ENCODE measurements at regions not wholly inside any gene's neighbourhood (a gene's known extent, or its start where the extent isn't known, plus 50 kb on each side); places are given as distances from the start of the nearest gene placed in this dataset.

- no peak for TF ChIP-seq POLR2A (IDR thresholded peaks at IDR 0.05; ENCODE audit: low read length)
- TF ChIP-seq GATA1 (IDR thresholded peaks at IDR 0.05; ENCODE audit: low read depth, low read length): no peak
- DNase-seq: no peak
Measured at GRCh38 chr1:30631700-30632099, 91.7 kb downstream of the MATN1 start.

- DNase-seq: no peak
- TF ChIP-seq GATA1 (IDR thresholded peaks at IDR 0.05; ENCODE audit: low read depth, low read length): no peak
- TF ChIP-seq POLR2A (IDR thresholded peaks at IDR 0.05; ENCODE audit: low read length): no peak
Measured at GRCh38 chr1:30629501-30629900, 93.9 kb downstream of the MATN1 start.

GRCh38 chr1:30627994-30628393 is 95.4 kb downstream of the MATN1 start:
- no peak for DNase-seq
- TF ChIP-seq GATA1 (IDR thresholded peaks at IDR 0.05; ENCODE audit: low read depth, low read length) (no peak), POLR2A (IDR thresholded peaks at IDR 0.05; ENCODE audit: low read length) (no peak)

GRCh38 chr1:30627206-30627605 is 96.2 kb downstream of the MATN1 start:
- TF ChIP-seq GATA1 (IDR thresholded peaks at IDR 0.05; ENCODE audit: low read depth, low read length): no peak
- no peak for TF ChIP-seq POLR2A (IDR thresholded peaks at IDR 0.05; ENCODE audit: low read length)
- no peak for DNase-seq

GRCh38 chr1:30623431-30623830 is 100.0 kb downstream of the MATN1 start:
- DNase-seq: no peak
- TF ChIP-seq GATA1 (IDR thresholded peaks at IDR 0.05; ENCODE audit: low read depth, low read length) (no peak), POLR2A (IDR thresholded peaks at IDR 0.05; ENCODE audit: low read length) (no peak)

GRCh38 chr1:30619619-30620018 is 103.8 kb downstream of the MATN1 start:
- DNase-seq: no peak
- TF ChIP-seq POLR2A (IDR thresholded peaks at IDR 0.05; ENCODE audit: low read length) (no peak), GATA1 (IDR thresholded peaks at IDR 0.05; ENCODE audit: low read depth, low read length) (no peak)

- no peak for DNase-seq
- TF ChIP-seq POLR2A (IDR thresholded peaks at IDR 0.05; ENCODE audit: low read length) (no peak), GATA1 (IDR thresholded peaks at IDR 0.05; ENCODE audit: low read depth, low read length) (no peak)
Measured at GRCh38 chr1:30618335-30618747, 105.0 kb downstream of the MATN1 start.

- TF ChIP-seq POLR2A (IDR thresholded peaks at IDR 0.05; ENCODE audit: low read length): no peak
- TF ChIP-seq GATA1 (IDR thresholded peaks at IDR 0.05; ENCODE audit: low read depth, low read length): no peak
- DNase-seq: no peak
Measured at GRCh38 chr1:30616759-30617158, 106.6 kb downstream of the MATN1 start.

- TF ChIP-seq GATA1 (IDR thresholded peaks at IDR 0.05; ENCODE audit: low read depth, low read length): no peak
- TF ChIP-seq POLR2A (IDR thresholded peaks at IDR 0.05; ENCODE audit: low read length): no peak
Measured at GRCh38 chr1:30615816-30616590, 107.4 kb downstream of the MATN1 start.

GRCh38 chr1:30615076-30615795 is 108.1 kb downstream of the MATN1 start:
- DNase-seq: no peak
- TF ChIP-seq POLR2A (IDR thresholded peaks at IDR 0.05; ENCODE audit: low read length) (no peak), GATA1 (IDR thresholded peaks at IDR 0.05; ENCODE audit: low read depth, low read length) (no peak)

More at GRCh38 chr1:30615816-30616590, 107.4 kb downstream of the MATN1 start:
- DNase-seq: no peak

- DNase-seq: no peak
- TF ChIP-seq GATA1 (IDR thresholded peaks at IDR 0.05; ENCODE audit: low read depth, low read length): no peak
- no peak for TF ChIP-seq POLR2A (IDR thresholded peaks at IDR 0.05; ENCODE audit: low read length)
Measured at GRCh38 chr1:30613188-30613587, 110.2 kb downstream of the MATN1 start.

- TF ChIP-seq GATA1 (IDR thresholded peaks at IDR 0.05; ENCODE audit: low read depth, low read length): no peak
- no peak for TF ChIP-seq POLR2A (IDR thresholded peaks at IDR 0.05; ENCODE audit: low read length)
- DNase-seq: no peak
Measured at GRCh38 chr1:30612536-30613065, 110.8 kb downstream of the MATN1 start.

GRCh38 chr1:30611741-30612309 is 111.6 kb downstream of the MATN1 start:
- TF ChIP-seq POLR2A (IDR thresholded peaks at IDR 0.05; ENCODE audit: low read length) (no peak), GATA1 (IDR thresholded peaks at IDR 0.05; ENCODE audit: low read depth, low read length) (no peak)
- DNase-seq: no peak

GRCh38 chr1:30610917-30611316 is 112.5 kb downstream of the MATN1 start:
- TF ChIP-seq GATA1 (IDR thresholded peaks at IDR 0.05; ENCODE audit: low read depth, low read length) (no peak), POLR2A (IDR thresholded peaks at IDR 0.05; ENCODE audit: low read length) (no peak)

More at GRCh38 chr1:30610917-30611316, 112.5 kb downstream of the MATN1 start:
- no peak for DNase-seq

All from erythroblast (primary cell).